Activated CD8-positive, alpha-beta memory T cell treated with anti-CD3 and anti-CD28 coated beads for 48 hours (primary cell): ENCODE measurements at regions not wholly inside any gene's neighbourhood (a gene's known extent, or its start where the extent isn't known, plus 50 kb on each side); places are given as distances from the start of the nearest gene placed in this dataset.
"Not testable (repeated sequence)": the region's sequence is repeated elsewhere in the genome, so short reads cannot be mapped to it uniquely, and the experiment has no call there.

Source experiments
- DNase-seq, 3 experiments: peaks; one replicate each; pipeline ENCODE4 v3.0.0-alpha.2; 2020; ENCODE audit warnings: low read depth in 2 of 3, low spot score in 2 of 3

DNA sequence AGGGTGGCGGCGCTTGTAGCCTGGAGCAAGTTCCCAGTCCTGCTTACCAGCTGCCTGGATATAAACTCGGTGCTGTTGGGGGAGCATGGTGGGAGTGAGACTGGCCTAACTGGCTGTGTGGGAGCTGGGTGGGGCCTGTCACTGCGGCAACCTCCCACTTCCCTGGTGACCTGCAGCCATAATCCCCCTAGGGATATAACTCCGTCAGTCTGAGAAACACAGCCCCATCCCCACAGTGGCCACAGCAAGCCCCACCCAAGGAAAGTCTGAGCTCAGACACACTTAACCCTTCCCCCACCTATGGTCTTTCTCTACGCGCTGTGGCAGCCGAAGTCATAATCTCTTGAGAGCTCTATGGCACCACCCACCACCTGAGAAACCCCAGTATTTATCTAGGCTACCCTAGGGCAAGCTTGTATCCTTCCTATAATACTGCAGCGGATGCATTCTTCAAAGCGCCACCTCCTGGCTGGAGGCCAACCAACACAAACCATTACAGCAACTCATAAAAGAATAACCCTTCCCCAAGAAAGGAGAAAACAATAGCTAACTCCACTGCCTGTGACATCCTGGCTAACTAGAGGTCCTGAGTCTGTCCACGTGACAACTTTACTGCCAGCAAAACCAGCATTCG is 57.4 kb downstream of the ZNF648 start:
- no peak for DNase-seq

DNA sequence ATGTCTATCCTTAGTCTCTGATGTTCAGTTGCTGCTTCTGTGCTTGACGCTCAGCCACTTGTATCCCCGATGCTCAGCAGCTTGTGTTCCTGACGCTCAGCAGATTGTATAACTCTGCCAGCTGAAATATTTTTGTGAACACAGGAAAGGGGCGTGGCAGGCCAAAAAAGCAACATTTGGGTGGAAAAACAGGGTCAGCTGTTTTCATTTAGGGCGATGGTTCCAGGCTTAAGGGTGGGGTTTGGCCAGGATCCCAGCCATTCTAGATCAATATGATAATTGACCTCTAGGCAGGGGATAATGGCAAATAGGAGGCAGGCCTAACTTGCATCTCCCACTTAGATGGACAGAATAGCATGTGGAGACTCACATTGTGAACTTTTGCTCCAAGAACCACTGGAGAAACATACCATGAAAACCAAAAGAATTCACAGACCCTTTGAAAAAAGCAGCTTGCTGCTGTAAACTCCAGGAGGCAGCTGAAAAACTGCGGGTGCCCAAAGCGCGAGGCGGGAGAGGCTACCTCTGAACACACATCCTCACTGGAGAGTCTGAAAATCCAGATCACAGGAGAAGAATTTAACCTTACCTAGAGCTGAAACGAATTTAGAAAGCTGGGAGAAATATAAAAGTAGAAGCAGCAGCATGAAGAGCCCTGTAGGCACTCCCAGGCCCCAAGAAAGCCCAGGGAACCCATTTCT is 58.3 kb downstream of the ZNF648 start:
- no peak for DNase-seq

DNA sequence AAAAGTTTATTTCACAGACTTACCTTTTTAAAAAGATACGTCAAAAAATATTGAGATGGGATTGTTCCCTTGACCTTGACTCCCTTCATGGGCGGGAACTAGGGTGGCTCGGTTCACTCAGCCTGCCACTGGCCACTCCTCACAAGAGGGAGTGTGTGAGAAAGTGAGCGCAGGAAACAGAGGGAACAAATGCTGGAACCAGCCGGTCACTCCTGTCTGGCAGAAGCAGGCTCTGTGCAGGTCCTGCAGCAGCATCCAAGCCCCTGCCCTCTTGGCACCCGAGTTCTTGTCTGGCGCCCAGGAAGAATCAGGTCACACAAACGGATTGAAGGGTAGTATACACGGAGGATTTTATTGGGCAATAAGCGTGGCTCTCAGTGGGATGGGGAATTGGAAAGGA is 58.9 kb downstream of the ZNF648 start:
- DNase-seq = no peak

DNA sequence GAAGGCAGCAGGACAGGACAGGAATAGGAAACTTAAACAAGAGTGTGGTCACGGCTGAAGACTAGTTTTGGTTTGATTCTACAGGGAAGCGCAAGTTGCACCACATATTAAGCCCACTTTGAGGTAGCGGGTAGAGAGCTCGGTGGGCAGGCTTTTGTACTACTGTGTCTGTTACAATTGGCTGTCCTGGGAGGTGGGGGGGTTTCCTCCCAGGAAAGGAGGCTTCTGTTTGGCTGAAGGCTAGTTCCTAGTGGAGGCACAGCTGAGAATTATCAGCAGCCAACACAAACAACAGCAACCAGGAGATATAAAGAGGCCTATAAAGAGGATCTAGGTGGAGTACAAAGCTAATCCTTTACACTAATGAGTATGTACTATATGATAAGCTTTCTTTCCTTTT is 62.7 kb downstream of the ZNF648 start:
- DNase-seq = no peak

DNA sequence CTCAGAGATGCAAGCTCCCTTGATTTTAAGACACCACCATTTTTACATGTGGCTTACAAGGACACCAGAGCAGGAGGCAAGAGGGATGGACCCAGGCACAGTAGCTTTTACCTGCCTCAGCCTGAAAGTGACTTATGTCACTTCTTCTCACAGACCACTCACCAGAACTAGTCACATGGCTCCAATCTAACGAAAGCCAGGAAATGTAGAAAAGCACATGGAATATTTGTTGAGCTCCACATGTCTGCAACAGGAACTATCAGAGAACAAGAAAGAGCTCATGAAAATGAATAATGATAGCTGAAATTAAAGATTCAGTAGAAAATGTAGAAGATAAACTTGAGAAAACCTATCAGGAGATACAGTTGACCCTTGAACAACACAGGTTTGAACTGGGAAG is 69.4 kb downstream of the ZNF648 start:
- no peak for DNase-seq

DNA sequence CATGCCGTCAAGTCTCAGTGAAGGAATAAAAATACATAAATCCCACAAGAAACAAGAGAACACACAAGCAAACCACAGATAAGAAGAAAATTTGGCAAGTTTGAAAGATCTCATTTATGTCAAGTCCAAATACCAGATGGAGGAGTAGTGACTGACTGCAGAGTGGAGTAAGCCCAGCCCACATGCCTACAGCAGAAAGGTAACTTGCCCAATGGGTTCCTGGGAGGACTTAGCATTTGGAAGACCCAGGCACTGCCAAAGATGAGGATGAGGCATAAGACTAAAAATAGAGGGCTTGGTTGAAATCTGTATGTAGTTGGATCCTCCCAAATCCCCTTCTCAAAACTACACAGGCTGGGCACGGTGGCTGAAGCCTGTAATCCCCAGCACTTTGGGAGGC is 70.8 kb downstream of the ZNF648 start:
- DNase-seq = no peak

DNA sequence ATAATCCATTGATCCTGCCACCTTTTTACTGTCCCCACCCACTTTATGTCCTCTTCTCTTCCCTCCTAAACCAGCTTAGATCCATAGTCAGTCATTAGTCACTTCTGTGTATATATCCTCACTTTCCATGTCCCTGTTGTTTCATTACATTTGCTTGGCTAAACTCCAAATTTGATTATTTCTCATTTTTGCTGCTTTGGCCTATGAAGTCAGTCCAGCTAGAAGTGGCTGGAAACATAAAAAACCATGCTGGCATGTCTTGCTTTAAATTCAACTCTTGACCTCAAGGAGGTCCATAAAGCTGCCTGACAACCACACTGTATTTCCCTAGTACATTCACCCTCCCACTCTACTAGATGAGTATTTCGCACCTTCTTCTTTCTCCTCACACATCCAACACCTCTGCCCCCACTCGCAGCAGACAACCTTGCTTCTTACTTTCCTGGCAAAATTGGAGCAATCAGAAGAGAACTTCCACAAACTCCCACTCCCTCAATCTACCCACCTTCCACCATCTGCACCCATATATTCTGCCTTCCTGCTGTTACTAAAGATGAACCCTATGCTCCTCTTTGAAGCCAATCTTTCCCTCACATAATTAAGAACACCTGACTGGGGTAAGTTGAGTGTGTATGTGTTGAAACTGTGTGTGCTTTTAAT is 72.1 kb downstream of the ZNF648 start:
- no peak for DNase-seq

DNA sequence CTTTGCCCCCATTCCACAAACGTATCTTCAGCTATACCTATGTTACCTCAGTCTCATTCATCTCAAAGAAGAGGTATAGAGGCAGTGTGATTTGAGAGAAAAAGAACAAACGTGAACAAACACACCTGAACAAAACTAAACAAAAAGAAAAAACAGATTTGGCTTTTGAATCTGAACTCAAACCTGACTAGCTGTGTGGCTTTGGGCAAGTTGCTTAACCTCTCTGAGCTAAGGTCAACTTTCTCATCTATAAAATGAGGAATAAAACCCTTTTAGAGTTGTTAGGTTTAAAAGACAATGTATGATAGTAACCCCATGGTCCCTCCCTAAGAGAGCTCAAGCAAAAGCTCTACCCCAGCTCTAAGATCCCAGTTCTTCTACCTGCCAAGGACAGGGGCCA is 73.5 kb downstream of the ZNF648 start:
- DNase-seq = no peak

DNA sequence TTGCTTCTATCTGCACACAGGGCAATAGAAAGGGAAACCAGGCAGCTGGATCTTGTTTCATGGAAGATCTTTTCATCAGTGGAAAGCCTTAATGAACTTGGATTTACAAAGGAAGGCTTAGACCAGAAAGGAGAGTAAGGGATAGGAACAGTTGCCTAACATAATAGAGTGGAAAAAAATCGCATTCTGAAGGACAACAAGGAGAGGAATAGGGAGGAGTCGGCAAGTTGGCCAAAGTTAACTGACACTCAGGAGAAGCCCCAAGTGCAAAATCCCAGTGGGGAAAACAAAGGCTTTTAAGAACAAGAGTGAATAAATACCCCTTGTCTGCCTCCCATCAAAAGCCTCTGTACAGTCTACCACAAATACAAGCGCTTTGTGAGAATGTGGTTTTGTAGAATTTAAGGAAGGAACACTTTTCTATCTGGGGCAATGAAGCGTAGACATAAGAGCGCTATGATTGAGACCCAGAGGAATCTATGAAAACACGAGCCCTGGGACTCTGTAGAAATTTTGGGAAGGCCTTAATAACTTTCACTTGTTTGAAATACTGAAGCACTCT is 74.1 kb downstream of the ZNF648 start:
- DNase-seq = no peak

DNA sequence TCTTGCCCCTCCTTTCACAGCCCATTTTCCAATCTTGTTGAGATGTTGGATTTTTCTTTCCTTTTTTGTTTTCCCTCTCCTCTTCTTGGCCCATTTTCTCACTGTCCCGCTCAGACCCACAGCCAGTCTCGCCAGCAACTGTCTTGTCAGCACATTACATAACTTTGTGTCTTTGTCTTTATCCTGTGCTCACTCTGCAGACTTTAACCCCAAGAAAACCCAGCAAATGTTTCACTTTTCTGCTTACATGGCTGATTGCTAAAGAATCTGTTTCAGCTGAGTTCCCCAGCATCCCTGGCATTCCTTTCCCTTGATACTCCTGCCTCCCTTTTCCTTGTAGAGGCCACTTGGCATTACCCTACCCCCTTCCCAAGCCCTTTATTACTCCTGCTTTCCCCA is 74.6 kb downstream of the ZNF648 start:
- no peak for DNase-seq

DNA sequence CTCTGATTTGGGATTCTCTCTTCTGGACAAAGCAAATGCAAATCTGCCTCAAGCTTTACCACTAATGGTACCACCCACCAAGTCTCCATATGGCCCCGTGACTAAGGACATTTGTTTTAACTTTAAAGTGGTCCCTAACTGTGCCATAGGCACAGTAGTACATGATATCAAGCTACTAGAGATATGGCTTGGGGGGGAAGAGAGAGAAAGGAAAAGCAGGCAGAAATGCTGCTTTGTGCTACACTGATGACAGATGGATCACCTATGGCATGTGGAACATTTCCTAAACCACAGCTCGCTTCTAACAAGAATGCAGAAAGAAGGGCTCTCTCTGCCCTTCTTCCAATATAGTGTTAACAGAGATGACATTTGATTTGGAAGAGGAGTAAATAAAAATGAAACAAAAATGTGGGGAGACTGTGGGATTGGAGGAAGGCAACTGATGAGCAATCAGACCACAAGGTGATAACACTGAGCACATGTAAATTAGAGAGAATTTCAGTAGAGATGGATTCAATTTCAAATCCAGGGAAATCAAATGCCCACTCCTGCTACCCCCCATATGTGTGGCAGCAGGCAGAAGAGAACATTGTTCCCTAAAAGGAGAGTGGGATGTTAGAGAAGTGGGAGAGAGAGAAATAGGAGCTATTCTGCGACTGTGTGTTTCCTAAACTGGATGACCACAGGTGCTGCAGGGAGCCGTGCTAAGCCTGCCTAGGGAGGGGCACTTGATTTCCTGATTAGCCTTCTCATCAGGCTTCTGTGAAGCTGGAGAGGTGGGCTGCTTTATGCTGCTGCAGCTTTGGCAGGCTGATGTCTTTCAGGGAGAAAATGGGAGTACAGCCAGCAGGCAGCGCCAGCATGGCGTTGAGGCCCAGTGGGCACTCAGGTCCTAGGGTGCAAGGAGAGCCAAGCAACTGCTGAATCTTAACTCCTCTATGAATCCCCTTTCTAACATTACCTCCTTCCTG is 75.3 kb downstream of the ZNF648 start:
- no peak for DNase-seq

DNA sequence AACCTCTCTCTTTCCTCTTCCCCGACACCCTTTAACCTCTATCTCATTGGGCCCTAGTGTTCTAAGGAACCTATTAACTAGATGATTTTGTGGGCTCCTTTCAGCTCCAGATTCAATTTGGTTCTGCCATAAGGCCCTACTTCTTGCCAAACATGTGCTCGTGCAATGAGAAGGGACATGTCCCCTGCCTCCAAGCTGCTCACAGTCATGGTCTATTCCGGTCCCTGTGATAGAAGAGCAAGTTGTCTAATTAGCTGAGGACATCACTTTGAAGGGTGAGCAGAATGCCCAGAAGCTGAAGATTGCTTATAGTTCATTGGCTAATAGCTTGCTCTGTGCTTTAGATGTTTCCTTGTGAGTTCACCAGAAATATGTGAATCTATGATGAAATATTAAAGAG is 76.2 kb downstream of the ZNF648 start:
- DNase-seq = no peak

DNA sequence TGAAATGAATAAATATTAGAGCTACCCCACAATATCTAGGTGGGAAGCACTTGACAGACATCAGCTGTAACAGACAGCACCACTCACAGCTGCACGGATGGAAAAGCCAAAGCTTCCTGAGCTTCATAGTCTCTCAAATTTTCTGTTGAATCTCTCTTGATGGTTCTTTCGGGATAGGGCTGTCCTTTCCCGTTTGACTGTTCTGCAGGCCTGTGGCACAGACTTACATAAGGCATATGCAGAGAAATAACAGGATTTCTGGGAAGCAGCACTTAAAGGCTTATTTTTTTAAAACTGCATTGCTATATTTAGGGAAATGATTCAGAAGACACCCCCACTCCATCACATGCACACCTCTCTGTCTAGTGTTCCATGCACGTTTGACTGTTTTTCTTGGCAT is 77.5 kb downstream of the ZNF648 start:
- DNase-seq = no peak

DNA sequence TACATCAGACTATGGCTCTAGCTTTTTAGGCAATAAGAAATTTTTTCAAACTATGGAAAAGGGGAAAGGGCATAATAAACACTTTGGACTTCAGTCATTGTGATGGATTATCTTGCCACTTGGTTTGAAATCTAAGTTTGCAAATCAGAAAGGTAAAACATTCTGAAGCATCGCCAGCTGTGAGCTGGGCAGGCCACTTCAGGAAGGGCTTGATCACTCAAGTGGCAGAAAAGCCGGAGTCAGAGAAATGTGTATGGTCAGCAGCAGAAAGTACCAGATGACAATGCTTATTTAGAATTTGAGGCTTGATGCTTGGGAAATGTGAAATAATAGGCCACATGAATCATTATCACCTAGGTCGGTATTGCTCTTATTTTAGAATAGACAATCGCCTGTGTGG is 79.7 kb downstream of the ZNF648 start:
- no peak for DNase-seq

DNA sequence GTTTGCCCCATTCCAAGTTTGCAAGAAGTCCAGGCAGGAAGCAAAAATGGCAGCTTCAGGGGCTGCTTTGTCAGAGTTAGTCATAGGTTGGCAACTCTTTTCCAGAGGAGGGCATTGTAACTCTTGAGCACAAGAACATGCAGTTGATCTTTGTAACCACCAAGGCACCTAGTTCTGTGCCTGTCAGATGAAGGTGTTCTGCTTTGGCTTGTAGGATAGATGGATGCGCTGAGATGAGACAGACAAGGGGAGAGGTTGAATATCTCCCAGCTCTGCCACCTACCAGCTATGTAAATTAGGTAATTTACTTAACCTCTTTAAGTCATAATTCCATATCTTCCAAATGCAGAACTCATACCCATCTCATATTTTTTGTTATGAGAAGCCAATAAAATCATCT is 89.3 kb downstream of the ZNF648 start:
- DNase-seq = no peak

DNA sequence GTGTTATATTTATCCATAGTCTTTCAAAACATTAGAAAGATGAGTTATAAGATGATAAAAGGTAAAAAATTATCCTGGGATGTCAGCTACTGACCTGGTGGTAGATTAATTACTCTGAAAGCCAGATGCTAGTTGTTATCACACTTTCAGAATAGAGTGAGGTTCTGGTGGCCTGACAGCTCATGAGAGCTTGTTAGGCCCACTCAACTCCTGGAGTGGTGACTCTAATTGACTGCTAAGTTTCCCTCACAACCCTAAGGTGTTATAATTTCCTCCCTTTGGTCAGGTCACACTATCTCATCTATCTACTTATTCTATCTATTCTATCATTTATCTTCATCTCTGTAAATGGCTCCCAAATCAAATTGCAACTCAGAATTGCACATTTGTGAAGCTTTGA is 90.1 kb downstream of the ZNF648 start:
- no peak for DNase-seq

DNA sequence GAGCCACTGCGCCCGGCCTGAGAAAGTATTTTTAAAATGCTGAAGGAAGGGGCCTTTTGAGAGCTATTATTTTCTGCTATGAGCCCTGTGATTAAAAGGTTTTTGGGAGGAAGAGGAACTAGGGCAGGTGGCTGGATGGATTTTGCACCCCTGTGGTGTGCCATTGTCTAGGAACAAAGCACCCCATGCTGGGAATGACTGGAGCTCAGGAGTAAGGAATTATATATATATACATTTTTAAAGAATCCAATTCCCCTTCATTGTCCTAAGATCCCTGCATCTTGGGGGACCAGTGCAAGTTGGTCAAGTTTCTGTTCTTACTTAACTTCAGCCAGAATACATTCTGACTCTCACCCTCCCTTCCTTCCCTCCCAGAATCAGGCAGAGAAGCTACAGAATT is 91.6 kb downstream of the ZNF648 start:
- no peak for DNase-seq

DNA sequence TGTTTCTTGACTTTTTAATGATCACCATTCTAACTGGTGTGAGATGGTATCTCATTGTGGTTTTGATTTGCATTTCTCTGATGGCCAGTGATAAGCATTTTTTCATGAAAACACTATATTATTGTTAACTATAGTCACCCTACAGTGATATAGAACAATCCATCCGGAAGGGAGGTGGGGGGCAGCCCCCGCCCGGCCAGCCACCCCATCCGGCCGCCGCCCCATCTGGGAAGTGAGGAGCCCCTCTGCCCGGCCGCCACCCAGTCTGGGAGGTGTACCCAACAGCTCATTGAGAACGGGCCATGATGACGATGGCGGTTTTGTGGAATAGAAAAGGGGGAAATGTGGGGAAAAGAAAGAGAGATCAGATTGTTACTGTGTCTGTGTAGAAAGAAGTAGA is 106.8 kb downstream of the ZNF648 start:
- not testable (repeated sequence) for DNase-seq

DNA sequence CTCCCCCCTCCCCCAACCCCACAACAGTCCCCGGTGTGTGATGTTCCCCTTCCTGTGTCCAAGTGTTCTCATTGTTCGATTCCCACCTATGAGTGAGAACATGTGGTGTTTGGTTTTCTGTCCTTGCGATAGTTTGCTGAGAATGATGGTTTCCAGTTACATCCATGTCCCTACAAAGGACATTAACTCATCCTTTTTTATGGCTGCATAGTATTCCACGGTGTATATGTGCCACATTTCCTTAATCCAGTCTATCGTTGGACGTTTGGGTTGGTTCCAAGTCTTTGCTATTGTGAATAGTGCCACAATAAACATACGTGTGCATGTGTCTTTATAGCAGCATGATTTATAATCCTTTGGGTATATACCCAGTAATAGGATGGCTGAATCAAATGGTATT is 107.3 kb downstream of the ZNF648 start:
- not testable (repeated sequence) for DNase-seq

DNA sequence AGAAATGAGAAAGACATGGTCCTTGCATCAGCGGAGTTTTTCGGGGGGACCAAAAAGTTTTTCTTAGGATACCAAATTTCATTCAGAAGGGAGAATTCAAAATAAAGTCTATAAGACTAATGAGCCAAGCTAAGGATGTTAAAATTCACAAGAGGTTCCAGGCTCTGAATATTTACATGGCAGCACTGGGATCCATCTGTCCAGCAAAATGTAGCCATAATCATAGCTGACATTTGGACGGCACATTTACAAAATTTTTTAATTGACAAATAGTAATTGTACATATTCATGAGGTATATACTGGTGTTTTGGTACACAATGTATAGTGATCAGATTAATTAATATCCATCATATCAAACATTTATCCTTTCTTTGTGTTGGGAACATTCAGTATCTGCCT is 107.9 kb downstream of the ZNF648 start:
- no peak for DNase-seq

DNA sequence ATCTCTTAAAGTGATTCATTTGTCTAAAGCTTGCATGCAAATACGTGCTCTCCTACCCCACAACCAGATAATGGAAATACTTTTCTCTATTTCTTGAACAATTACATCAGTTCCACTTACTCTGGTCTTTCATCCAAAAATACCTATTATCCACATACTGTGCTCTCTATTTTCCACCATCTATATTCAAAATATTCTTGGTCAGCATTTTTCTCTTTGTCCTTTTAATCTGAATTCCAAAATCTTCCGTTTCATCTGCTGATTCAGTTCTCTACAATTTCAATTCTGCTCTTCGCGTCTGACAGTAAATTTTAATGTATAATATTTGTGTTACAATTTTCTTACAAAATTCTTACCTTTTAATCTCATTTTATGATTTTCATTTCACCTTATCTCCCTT is 110.3 kb downstream of the ZNF648 start:
- no peak for DNase-seq
